ENCODE measurements at regions not wholly inside any gene's neighbourhood (a gene's known extent, or its start where the extent isn't known, plus 50 kb on each side); places are given as distances from the start of the nearest gene placed in this dataset.

- H3K27ac ChIP-seq (ENCODE audit: control insufficient read depth, insufficient read depth), result no peak overlapping the region
- DNase-seq (ENCODE audit: low read depth, low spot score), result no peak
- H3K36me3 ChIP-seq (ENCODE audit: control insufficient read depth in 2 of 2, insufficient read depth in 2 of 2, low read length in 1 of 2), result no peaks in the 10 kb centered on the region
- H2AFZ ChIP-seq (ENCODE audit: control insufficient read depth, low read depth, low read length), result no peak overlapping the region
- no peak for TF ChIP-seq MYB (IDR thresholded peaks at IDR 0.05; ENCODE audit: borderline replicate concordance, low read depth, low read length)
- TF ChIP-seq, protein P1, sequence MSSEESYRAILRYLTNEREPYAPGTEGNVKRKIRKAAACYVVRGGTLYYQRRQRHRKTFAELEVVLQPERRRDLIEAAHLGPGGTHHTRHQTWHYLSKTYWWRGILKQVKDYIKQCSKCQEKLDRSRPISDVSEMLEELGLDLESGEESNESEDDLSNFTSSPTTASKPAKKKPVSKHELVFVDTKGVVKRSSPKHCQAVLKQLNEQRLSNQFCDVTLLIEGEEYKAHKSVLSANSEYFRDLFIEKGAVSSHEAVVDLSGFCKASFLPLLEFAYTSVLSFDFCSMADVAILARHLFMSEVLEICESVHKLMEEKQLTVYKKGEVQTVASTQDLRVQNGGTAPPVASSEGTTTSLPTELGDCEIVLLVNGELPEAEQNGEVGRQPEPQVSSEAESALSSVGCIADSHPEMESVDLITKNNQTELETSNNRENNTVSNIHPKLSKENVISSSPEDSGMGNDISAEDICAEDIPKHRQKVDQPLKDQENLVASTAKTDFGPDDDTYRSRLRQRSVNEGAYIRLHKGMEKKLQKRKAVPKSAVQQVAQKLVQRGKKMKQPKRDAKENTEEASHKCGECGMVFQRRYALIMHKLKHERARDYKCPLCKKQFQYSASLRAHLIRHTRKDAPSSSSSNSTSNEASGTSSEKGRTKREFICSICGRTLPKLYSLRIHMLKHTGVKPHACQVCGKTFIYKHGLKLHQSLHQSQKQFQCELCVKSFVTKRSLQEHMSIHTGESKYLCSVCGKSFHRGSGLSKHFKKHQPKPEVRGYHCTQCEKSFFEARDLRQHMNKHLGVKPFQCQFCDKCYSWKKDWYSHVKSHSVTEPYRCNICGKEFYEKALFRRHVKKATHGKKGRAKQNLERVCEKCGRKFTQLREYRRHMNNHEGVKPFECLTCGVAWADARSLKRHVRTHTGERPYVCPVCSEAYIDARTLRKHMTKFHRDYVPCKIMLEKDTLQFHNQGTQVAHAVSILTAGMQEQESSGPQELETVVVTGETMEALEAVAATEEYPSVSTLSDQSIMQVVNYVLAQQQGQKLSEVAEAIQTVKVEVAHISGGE (CRISPR knock-in tag; IDR thresholded peaks at IDR 0.05), result no peak
- no peak for TF ChIP-seq USF1 (IDR thresholded peaks at IDR 0.05; ENCODE audit: borderline replicate concordance, extremely low read length, insufficient read depth, low read depth, low read length)
- TF ChIP-seq, protein P2, sequence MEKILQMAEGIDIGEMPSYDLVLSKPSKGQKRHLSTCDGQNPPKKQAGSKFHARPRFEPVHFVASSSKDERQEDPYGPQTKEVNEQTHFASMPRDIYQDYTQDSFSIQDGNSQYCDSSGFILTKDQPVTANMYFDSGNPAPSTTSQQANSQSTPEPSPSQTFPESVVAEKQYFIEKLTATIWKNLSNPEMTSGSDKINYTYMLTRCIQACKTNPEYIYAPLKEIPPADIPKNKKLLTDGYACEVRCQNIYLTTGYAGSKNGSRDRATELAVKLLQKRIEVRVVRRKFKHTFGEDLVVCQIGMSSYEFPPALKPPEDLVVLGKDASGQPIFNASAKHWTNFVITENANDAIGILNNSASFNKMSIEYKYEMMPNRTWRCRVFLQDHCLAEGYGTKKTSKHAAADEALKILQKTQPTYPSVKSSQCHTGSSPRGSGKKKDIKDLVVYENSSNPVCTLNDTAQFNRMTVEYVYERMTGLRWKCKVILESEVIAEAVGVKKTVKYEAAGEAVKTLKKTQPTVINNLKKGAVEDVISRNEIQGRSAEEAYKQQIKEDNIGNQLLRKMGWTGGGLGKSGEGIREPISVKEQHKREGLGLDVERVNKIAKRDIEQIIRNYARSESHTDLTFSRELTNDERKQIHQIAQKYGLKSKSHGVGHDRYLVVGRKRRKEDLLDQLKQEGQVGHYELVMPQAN (conservative IDR thresholded peaks at IDR 0.05), result no peak
- TF ChIP-seq MEF2B (IDR thresholded peaks at IDR 0.05; ENCODE audit: partially characterized antibody, poor library complexity, severe bottlenecking), result no peak
- TF ChIP-seq MTA2 (IDR thresholded peaks at IDR 0.05; ENCODE audit: low read depth), result no peak
- TF ChIP-seq NR2F1 (conservative IDR thresholded peaks at IDR 0.05), result no peak
- no peak for TF ChIP-seq PML (IDR thresholded peaks at IDR 0.05; ENCODE audit: low read length)
- TF ChIP-seq STAT3 (IDR thresholded peaks at IDR 0.05; ENCODE audit: low read depth, low read length), result no peak
- no peak for TF ChIP-seq SMC3 (IDR thresholded peaks at IDR 0.05; ENCODE audit: borderline replicate concordance, low read length)
- no peak for TF ChIP-seq ATF7 (IDR thresholded peaks at IDR 0.05; ENCODE audit: low read depth)
- no peak for TF ChIP-seq E2F4 (IDR thresholded peaks at IDR 0.05; ENCODE audit: low read depth, low read length)
- WGBS (ENCODE audit: insufficient coverage, insufficient replicate concordance, low lambda C conversion rate, missing lambda C conversion rate), result 55% methylated on average over 9 of the region's 9 CpGs
- no peak overlapping the region for H3K4me2 ChIP-seq (ENCODE audit: control insufficient read depth, insufficient read depth)
- H3K9me3 ChIP-seq (replicated peaks; ENCODE audit: control insufficient read depth, insufficient read depth, low read length), result no peaks in the 10 kb centered on the region
- intact Hi-C loops (cut with micrococcal nuclease; ENCODE audit: unreplicated experiment) (no loop called here), in situ Hi-C loops (cut with MboI) (no loop called here)
- H3K79me2 ChIP-seq (ENCODE audit: control insufficient read depth, insufficient read depth, low read length), result no peaks in the 10 kb centered on the region
- no TSS peak for BruUV-seq (replicated peaks)
- ChIA-PET CTCF (no interaction called here), SMC1A (ENCODE audit: uncharacterized antibody, unreplicated experiment) (no interaction called here), RAD21 (ENCODE audit: unreplicated experiment) (no interaction called here), POLR2A (no interaction called here)
- FAIRE-seq, result no peak
- H3K4me3 ChIP-seq, result no peak overlapping the region
- no peaks in the 10 kb centered on the region for H3K4me1 ChIP-seq (ENCODE audit: control insufficient read depth, insufficient read depth, low read length)
- H3K27me3 ChIP-seq (replicated peaks in 1 of 2; ENCODE audit: control insufficient read depth in 2 of 2, insufficient read depth in 2 of 2, low read length in 1 of 2), result no peaks in the 10 kb centered on the region
- no peak overlapping the region for H3K9ac ChIP-seq (ENCODE audit: control insufficient read depth, insufficient read depth, low read length)
- ATAC-seq, result no peak
- no peaks in the 10 kb centered on the region for H4K20me1 ChIP-seq (ENCODE audit: control insufficient read depth, insufficient read depth)
Measured at GRCh38 chr18:73274812-73275621, 407.2 kb upstream of the NETO1 start.
